Glutamatergic neuron (in vitro differentiated cells): ENCODE measurements at regions not wholly inside any gene's neighbourhood (a gene's known extent, or its start where the extent isn't known, plus 50 kb on each side); places are given as distances from the start of the nearest gene placed in this dataset.

Source experiments
- DNase-seq: peaks from one replicate; pipeline ENCODE4 v3.0.0; 2022
- H3K27ac Mint-ChIP-seq: one replicate; pipeline ENCODE4 v1.8.0; 2020; ENCODE audit warnings: mild to moderate bottlenecking, mixed read lengths, inconsistent platforms; ENCODE audit not compliant: unreplicated experiment
- H3K27me3 Mint-ChIP-seq: one replicate; pipeline ENCODE4 v1.8.0; 2020; ENCODE audit warnings: mild to moderate bottlenecking, moderate library complexity, mixed read lengths, inconsistent platforms; ENCODE audit not compliant: unreplicated experiment
- H3K36me3 Mint-ChIP-seq: one replicate; pipeline ENCODE4 v1.8.0; 2020; ENCODE audit warnings: mild to moderate bottlenecking, mixed read lengths, inconsistent platforms; ENCODE audit not compliant: unreplicated experiment
- H3K4me1 Mint-ChIP-seq: one replicate; pipeline ENCODE4 v1.8.0; 2020; ENCODE audit warnings: mild to moderate bottlenecking, low read depth, mixed read lengths, inconsistent platforms; ENCODE audit not compliant: unreplicated experiment
- H3K4me3 Mint-ChIP-seq: one replicate; pipeline ENCODE4 v1.8.0; 2020; ENCODE audit warnings: mild to moderate bottlenecking, mixed read lengths, inconsistent platforms; ENCODE audit not compliant: unreplicated experiment
- H3K9me3 Mint-ChIP-seq: one replicate; pipeline ENCODE4 v1.8.0; 2020; ENCODE audit warnings: mild to moderate bottlenecking, moderate library complexity, mixed read lengths, inconsistent platforms; ENCODE audit not compliant: unreplicated experiment
- CTCF ChIP-seq: fragments of 200-600 bp; sonication (generic); IDR thresholded peaks from one replicate; pipeline ENCODE4 v1.5.0; 2021; ENCODE audit not compliant: partially characterized antibody, unreplicated experiment

GRCh38 chr14:84024231-84024820 lies 1505.6 kb upstream of the FLRT2 start:
- DNase-seq = no peak
- Mint-ChIP-seq H3K9me3 (peaks cover 3% of the 10 kb centered on the region), H3K27me3 (no peaks in the 10 kb centered on the region), H3K36me3 (peaks cover 9% of the 10 kb centered on the region), H3K4me1 (peaks cover 3% of the 10 kb centered on the region), H3K4me3 (no peak overlapping the region), H3K27ac (no peak overlapping the region)
- no peak for TF ChIP-seq CTCF

GRCh38 chr14:84025106-84026012 lies 1504.6 kb upstream of the FLRT2 start:
- Mint-ChIP-seq H3K27me3 (no peaks in the 10 kb centered on the region), H3K27ac (no peak overlapping the region), H3K9me3 (peaks cover 3% of the 10 kb centered on the region), H3K36me3 (peaks cover 9% of the 10 kb centered on the region), H3K4me3 (no peak overlapping the region), H3K4me1 (peaks cover 3% of the 10 kb centered on the region)
- no peak for DNase-seq
- TF ChIP-seq CTCF = no peak

GRCh38 chr14:84027351-84027750 lies 1502.6 kb upstream of the FLRT2 start:
- H3K27ac Mint-ChIP-seq = no peak overlapping the region
- H3K27me3 Mint-ChIP-seq = no peaks in the 10 kb centered on the region
- peaks cover 3% of the 10 kb centered on the region for H3K4me1 Mint-ChIP-seq
- peaks cover 3% of the 10 kb centered on the region for H3K9me3 Mint-ChIP-seq
- H3K36me3 Mint-ChIP-seq = peaks cover 5% of the 10 kb centered on the region
- no peak for DNase-seq
- no peak for TF ChIP-seq CTCF
- no peak overlapping the region for H3K4me3 Mint-ChIP-seq

GRCh38 chr14:84028080-84028604 lies 1501.8 kb upstream of the FLRT2 start:
- Mint-ChIP-seq H3K27ac (no peak overlapping the region), H3K4me1 (peaks cover 3% of the 10 kb centered on the region), H3K36me3 (no peaks in the 10 kb centered on the region), H3K27me3 (no peaks in the 10 kb centered on the region), H3K9me3 (no peaks in the 10 kb centered on the region), H3K4me3 (no peak overlapping the region)
- no peak for DNase-seq
- TF ChIP-seq CTCF = no peak

GRCh38 chr14:84029246-84029645 lies 1500.7 kb upstream of the FLRT2 start:
- no peaks in the 10 kb centered on the region for H3K9me3 Mint-ChIP-seq
- H3K27me3 Mint-ChIP-seq = no peaks in the 10 kb centered on the region
- no peak for DNase-seq
- H3K4me1 Mint-ChIP-seq = peaks cover 3% of the 10 kb centered on the region
- no peak overlapping the region for H3K27ac Mint-ChIP-seq
- no peaks in the 10 kb centered on the region for H3K36me3 Mint-ChIP-seq
- no peak overlapping the region for H3K4me3 Mint-ChIP-seq
- no peak for TF ChIP-seq CTCF
